ENCODE measurements at regions not wholly inside any gene's neighbourhood (a gene's known extent, or its start where the extent isn't known, plus 50 kb on each side); places are given as distances from the start of the nearest gene placed in this dataset.

DNA sequence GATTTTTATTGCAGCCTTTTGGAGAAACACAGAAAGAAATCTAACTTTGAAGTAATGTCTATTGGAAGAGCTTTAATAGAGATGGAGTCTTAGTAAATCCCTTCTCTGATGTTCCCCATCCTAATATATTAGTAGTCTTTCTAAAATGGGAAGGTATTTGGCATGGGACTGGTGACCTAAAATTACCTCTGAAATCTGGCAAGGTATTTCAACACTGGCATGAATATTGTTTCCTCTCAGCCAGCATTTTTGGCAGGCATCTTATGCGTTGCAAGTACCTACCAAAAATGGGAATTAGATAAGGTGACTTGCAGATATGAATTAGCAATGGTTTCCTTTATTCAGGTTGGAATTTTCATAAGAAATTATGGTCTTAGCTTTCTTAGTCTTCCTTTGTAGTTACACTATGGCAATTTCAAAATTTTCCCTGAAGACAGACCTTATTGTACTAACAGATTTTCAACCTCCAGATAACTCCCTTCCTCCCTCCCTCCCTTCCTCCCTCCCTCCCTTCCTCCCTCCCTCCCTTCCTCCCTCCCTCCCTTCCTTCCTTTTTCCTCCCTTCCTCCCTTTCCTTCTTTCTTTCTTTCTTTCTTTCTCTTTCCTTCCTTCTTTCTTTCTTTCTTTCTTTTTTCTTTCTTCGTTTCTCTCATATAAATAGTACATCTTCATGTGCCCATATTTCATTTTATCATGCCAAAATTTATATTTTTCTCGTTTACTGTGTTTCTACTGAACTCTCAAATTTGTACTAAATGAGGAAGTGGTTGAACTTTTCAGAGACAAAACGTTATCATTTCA lies 168.2 kb upstream of the KCNMB2 start:
- no peak overlapping the region for H3K27ac ChIP-seq
- TF ChIP-seq CTCF (conservative IDR thresholded peaks at IDR 0.05), result no peak
- TF ChIP-seq ZFX (IDR thresholded peaks at IDR 0.05), result no peak

GRCh38 chr3:178369006-178369405 lies 167.2 kb upstream of the KCNMB2 start:
- no peak overlapping the region for H3K27ac ChIP-seq
- TF ChIP-seq ZFX (IDR thresholded peaks at IDR 0.05), result no peak
- no peak for TF ChIP-seq CTCF (conservative IDR thresholded peaks at IDR 0.05)

DNA sequence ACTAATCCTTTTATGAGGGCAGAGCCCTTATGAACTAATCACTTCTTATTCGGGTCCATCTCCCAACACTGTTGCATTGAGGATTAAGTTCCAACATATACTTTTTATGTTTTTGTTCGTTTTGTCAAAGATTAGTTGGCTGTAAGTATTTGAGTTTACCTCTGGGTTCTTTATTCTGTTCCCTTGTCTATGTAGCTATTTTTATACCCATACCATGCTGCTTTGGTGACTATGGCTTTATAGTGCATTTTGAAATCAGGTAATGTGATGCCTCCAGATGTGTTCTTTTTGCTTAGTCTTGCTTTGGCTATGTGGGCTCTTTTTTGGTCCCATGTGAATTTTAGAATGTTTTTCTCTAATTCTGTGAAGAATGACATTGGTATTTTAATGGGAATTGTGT lies 166.4 kb upstream of the KCNMB2 start:
- TF ChIP-seq CTCF (conservative IDR thresholded peaks at IDR 0.05), result no peak
- TF ChIP-seq ZFX (IDR thresholded peaks at IDR 0.05), result no peak
- H3K27ac ChIP-seq, result no peak overlapping the region

- TF ChIP-seq CTCF (conservative IDR thresholded peaks at IDR 0.05) (no peak), ZFX (IDR thresholded peaks at IDR 0.05) (no peak)
Observed at GRCh38 chr3:178370387-178370786, 165.8 kb upstream of the KCNMB2 start.

DNA sequence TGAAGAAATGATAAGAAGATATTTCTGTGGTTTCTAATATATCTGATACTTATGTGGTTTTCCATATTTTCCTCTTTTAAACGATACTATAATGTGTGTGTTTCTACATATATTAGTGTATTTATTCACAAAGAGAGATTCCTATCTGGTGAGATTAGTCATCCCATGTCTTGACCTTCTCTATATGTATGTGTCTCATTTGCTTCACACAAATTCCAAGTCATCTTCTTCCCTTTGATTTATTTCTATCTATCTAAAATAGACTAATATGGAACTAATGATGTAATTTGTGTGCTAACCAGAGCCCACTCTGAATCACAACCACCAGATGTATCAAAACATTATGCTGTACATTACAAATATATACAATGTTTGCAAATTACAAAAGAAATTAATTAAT lies 154.7 kb upstream of the KCNMB2 start:
- no peak overlapping the region for H3K27ac ChIP-seq
- TF ChIP-seq ZFX (IDR thresholded peaks at IDR 0.05) (no peak), CTCF (conservative IDR thresholded peaks at IDR 0.05) (no peak)

More at GRCh38 chr3:178370387-178370786, 165.8 kb upstream of the KCNMB2 start:
- H3K27ac ChIP-seq, result no peak overlapping the region

GRCh38 chr3:178381971-178382448 lies 154.2 kb upstream of the KCNMB2 start:
- TF ChIP-seq CTCF (conservative IDR thresholded peaks at IDR 0.05) (no peak), ZFX (IDR thresholded peaks at IDR 0.05) (no peak)
- no peak overlapping the region for H3K27ac ChIP-seq

DNA sequence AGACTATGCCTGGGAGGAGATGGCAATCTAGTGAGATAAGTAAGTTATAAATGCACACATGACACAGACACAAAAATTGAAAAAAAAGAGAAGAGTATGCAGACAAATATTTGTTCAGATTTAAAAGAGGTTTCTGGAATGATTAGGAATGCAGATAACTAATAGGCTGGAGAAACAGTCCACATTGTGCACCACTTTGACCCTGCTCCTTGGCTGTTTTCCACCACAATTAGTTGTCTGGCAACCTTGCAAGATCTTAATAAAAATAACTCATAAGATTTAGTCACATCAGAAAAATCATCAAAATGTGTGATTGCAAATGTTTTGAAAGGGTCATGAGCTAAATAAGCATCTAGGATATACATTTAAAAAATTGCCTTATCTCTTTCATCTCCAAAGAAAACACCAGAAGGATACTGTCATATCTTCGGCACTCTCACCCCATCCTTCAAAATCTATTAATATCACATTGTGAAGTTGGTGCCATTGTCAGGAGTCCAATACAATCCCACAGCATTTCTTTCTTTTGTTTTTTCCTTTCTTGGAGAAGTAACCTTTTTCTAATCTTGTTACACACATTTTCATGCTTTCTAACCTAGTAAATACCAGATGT lies 153.7 kb upstream of the KCNMB2 start:
- no peak for TF ChIP-seq ZFX (IDR thresholded peaks at IDR 0.05)
- no peak for TF ChIP-seq CTCF (conservative IDR thresholded peaks at IDR 0.05)
- H3K27ac ChIP-seq, result no peak overlapping the region

Measured in C4-2B (cell line).